ENCODE measurements at regions not wholly inside any gene's neighbourhood (a gene's known extent, or its start where the extent isn't known, plus 50 kb on each side); places are given as distances from the start of the nearest gene placed in this dataset.

- H3K4me3 ChIP-seq: no peak overlapping the region
- TF ChIP-seq CTCF (IDR thresholded peaks at IDR 0.05): no peak
- no peak for TF ChIP-seq POLR2A (IDR thresholded peaks at IDR 0.05)
- no peak for TF ChIP-seq EP300 (IDR thresholded peaks at IDR 0.05)
- peaks cover 0 to 2% (median 1%) of the 10 kb centered on the region in 4 donors for H3K4me1 ChIP-seq
- no peak overlapping the region for H3K27ac ChIP-seq
- H3K27me3 ChIP-seq: no peaks in the 10 kb centered on the region
- H3K9me3 ChIP-seq: no peaks in the 10 kb centered on the region
- no peak for DNase-seq (ENCODE audit: low spot score in 2 of 2)
- H3K36me3 ChIP-seq: no peaks in the 10 kb centered on the region
These were observed 107.4 kb downstream of the NR1D2 start for GRCh38 chr3:24052446-24052845.

- Histone ChIP-seq H3K36me3 (no peaks in the 10 kb centered on the region), H3K27me3 (no peaks in the 10 kb centered on the region), H3K4me1 (no peaks in the 10 kb centered on the region), H3K9me3 (no peaks in the 10 kb centered on the region), H3K27ac (no peak overlapping the region), H3K4me3 (no peak overlapping the region)
- 79 to 85% methylated on average over 2 of the region's 2 CpGs for WGBS, 2 donors
- DNase-seq (ENCODE audit: low spot score in 2 of 2): no peak
- TF ChIP-seq EP300 (IDR thresholded peaks at IDR 0.05) (no peak), CTCF (IDR thresholded peaks at IDR 0.05) (no peak), POLR2A (IDR thresholded peaks at IDR 0.05) (no peak)
These were observed 114.0 kb downstream of the NR1D2 start for GRCh38 chr3:24058940-24059705.

DNA sequence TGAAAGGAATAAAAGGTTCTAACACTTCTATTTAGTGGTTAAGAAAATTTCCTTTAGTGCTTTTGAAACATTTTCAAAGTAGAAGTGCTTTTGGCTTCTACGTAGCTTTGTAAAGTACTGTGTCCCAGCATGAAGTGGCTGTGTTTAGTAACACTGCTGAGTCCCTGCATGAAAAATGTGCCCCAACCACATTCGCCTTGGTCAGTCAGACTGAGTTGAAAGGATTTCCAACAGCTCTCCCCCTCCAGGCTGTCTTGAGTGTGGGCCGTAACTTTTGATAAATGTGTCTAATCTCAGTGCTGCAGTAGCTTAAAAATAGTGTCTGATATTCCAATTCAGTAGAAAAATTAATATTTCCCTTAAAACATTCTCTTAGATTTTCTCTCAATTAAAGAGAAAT, 115.0 kb downstream of the NR1D2 start:
- H3K27ac ChIP-seq: no peak overlapping the region
- no peaks in the 10 kb centered on the region for H3K27me3 ChIP-seq
- H3K4me3 ChIP-seq: no peak overlapping the region
- DNase-seq (ENCODE audit: low spot score in 2 of 2): no peak
- H3K4me1 ChIP-seq: no peaks in the 10 kb centered on the region
- 54 to 56% methylated on average over 3 of the region's 3 CpGs for WGBS, 2 donors
- no peaks in the 10 kb centered on the region for H3K36me3 ChIP-seq
- H3K9me3 ChIP-seq: no peaks in the 10 kb centered on the region
- no peak for TF ChIP-seq POLR2A (IDR thresholded peaks at IDR 0.05)
- TF ChIP-seq EP300 (IDR thresholded peaks at IDR 0.05): no peak
- TF ChIP-seq CTCF (IDR thresholded peaks at IDR 0.05): no peak

DNA sequence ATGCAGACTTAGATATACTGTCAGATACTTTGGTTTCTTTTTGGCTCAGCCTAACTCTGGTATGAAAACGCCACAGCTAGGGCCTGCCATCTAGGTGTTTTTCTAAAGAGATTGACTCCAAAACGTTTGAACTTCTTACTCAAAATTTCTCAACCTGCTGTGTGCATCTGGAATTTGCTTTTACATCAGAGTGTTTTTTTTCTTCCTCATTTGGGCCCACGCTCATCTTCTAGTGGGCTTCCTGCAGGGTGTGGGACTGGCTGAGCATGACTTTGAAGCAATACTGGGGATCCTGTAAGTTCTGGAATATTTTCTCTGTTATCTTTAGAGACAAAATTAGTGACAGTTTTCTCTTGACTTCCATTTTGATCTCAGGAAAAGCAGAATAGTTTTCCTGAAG, 117.8 kb downstream of the NR1D2 start:
- no peaks in the 10 kb centered on the region for H3K9me3 ChIP-seq
- H3K27me3 ChIP-seq: no peaks in the 10 kb centered on the region
- no peaks in the 10 kb centered on the region for H3K36me3 ChIP-seq
- WGBS, 2 donors: 47 to 55% methylated on average over 3 of the region's 3 CpGs
- no peak for DNase-seq (ENCODE audit: low spot score in 2 of 2)
- H3K4me3 ChIP-seq: no peak overlapping the region
- no peak overlapping the region for H3K27ac ChIP-seq
- TF ChIP-seq POLR2A (IDR thresholded peaks at IDR 0.05) (no peak), CTCF (IDR thresholded peaks at IDR 0.05) (no peak), EP300 (IDR thresholded peaks at IDR 0.05) (no peak)
- no peaks in the 10 kb centered on the region for H3K4me1 ChIP-seq
